K562 (cell line): ENCODE measurements at regions not wholly inside any gene's neighbourhood (a gene's known extent, or its start where the extent isn't known, plus 50 kb on each side); places are given as distances from the start of the nearest gene placed in this dataset.

Experiments
- ARID4B ChIP-seq: sonication (generic); formaldehyde crosslinking; IDR thresholded peaks from 2 replicates; pipeline ENCODE4 v1.8.0; 2022; ENCODE audit warnings: mild to moderate bottlenecking, missing genetic modification reagents
- CTCF ChIP-seq, 3 experiments: IDR thresholded peaks in 2 of 3; conservative IDR thresholded peaks in 1 of 3; 2 replicates each; pipeline ENCODE4 v1.5.1; 2011 to 2012; ENCODE audit warnings: low read length in 3 of 3, mild to moderate bottlenecking in 3 of 3, control low read depth in 2 of 3, improper control_type of control experiment in 1 of 3, inconsistent platforms in 1 of 3, low read depth in 1 of 3, mixed read lengths in 1 of 3, moderate library complexity in 1 of 3; ENCODE audit not compliant: insufficient read depth in 2 of 3
- ETV6 ChIP-seq, 3 experiments: fragments of 150-350 bp in 1 of 3; sonication (generic) in 1 of 3; formaldehyde crosslinking in 1 of 3; IDR thresholded peaks; 2 replicates each; pipeline versions ENCODE4 v1.6.1 to v1.8.0; 2014 to 2022; ENCODE audit warnings: borderline replicate concordance in 2 of 3, low read depth in 2 of 3, antibody characterized with exemption in 1 of 3, low read length in 1 of 3, mild to moderate bottlenecking in 1 of 3, missing genetic modification reagents in 1 of 3
- JUND ChIP-seq, 2 experiments: IDR thresholded peaks; 2 replicates in 1 of 2; 3 replicates in 1 of 2; pipeline ENCODE4 v1.6.1; 2011; ENCODE audit warnings: borderline replicate concordance in 2 of 2, low read depth in 2 of 2, low read length in 2 of 2, improper control_type of control experiment in 1 of 2, missing biosample characterization in 1 of 2, missing genetic modification characterization in 1 of 2, missing genetic modification reagents in 1 of 2
- MCM2 ChIP-seq: fragments of 450-650 bp; IDR thresholded peaks from 2 replicates; pipeline ENCODE4 v1.6.1; 2017; ENCODE audit warnings: low read depth, mild to moderate bottlenecking
- NBN ChIP-seq: fragments of 450-650 bp; IDR thresholded peaks from 2 replicates; pipeline ENCODE4 v1.6.1; 2016; ENCODE audit warnings: low read depth, mild to moderate bottlenecking
- POU5F1 ChIP-seq: fragments of 150-350 bp; IDR thresholded peaks from 2 replicates; pipeline ENCODE4 v1.6.1; 2014; ENCODE audit warnings: borderline replicate concordance, low read length, low read depth, mild to moderate bottlenecking; ENCODE audit not compliant: partially characterized antibody
- PTBP1 ChIP-seq: fragments of 200-400 bp; formaldehyde crosslinking; IDR thresholded peaks from 2 replicates; pipeline ENCODE4 v1.6.1; 2017; ENCODE audit warnings: low read depth, low read length
- RFX5 ChIP-seq: IDR thresholded peaks from 2 replicates; pipeline ENCODE4 v1.6.1; 2011; ENCODE audit warnings: low read depth, mild to moderate bottlenecking, improper control_type of control experiment, low read length
- UBTF ChIP-seq, 2 experiments: IDR thresholded peaks; 2 replicates each; pipeline ENCODE4 v1.6.1; 2012; ENCODE audit warnings: improper control_type of control experiment in 2 of 2, low read depth in 2 of 2, low read length in 2 of 2, borderline replicate concordance in 1 of 2
- ZBTB49 ChIP-seq: sonication (generic); formaldehyde crosslinking; IDR thresholded peaks from 2 replicates; pipeline ENCODE4 v1.8.0; 2022; ENCODE audit warnings: missing genetic modification reagents, mild to moderate bottlenecking, borderline replicate concordance
- ZKSCAN3 ChIP-seq: fragments of 250-450 bp; sonication (Bioruptor Pico); IDR thresholded peaks from 2 replicates; pipeline ENCODE4 v1.4.0; 2020
- ZNF431 ChIP-seq: sonication (generic); formaldehyde crosslinking; IDR thresholded peaks from 2 replicates; pipeline ENCODE4 v1.8.0; 2022; ENCODE audit warnings: mild to moderate bottlenecking, missing genetic modification reagents

GRCh38 chr11:90874281-90874680 lies 651.4 kb upstream of the CHORDC1 start:
- TF ChIP-seq UBTF (IDR thresholded peaks at IDR 0.05; ENCODE audit: borderline replicate concordance in 1 of 2, low read depth in 2 of 2, low read length in 2 of 2) = no peak
- TF ChIP-seq ARID4B (CRISPR knock-in tag) = no peak
- TF ChIP-seq ETV6 (IDR thresholded peaks at IDR 0.05; ENCODE audit: borderline replicate concordance in 1 of 2, low read depth in 2 of 2, low read length in 1 of 2) = no peak
- no peak for TF ChIP-seq ETV6 (CRISPR knock-in tag; IDR thresholded peaks at IDR 0.05; ENCODE audit: borderline replicate concordance)
- no peak for TF ChIP-seq PTBP1
- no peak for TF ChIP-seq RFX5
- no peak for TF ChIP-seq POU5F1
- TF ChIP-seq NBN = no peak
- TF ChIP-seq JUND (IDR thresholded peaks at IDR 0.05; ENCODE audit: borderline replicate concordance, low read depth, low read length) = no peak
- no peak for TF ChIP-seq JUND (tag; IDR thresholded peaks at IDR 0.05; ENCODE audit: borderline replicate concordance, low read depth, low read length)
- no peak for TF ChIP-seq CTCF (IDR thresholded peaks at IDR 0.05 in 2 of 3, conservative IDR thresholded peaks at IDR 0.05 in 1 of 3; ENCODE audit: insufficient read depth in 2 of 3, low read depth in 1 of 3, low read length in 3 of 3)
- TF ChIP-seq ZBTB49 (CRISPR knock-in tag) = no peak
- no peak for TF ChIP-seq ZNF431
- no peak for TF ChIP-seq ZKSCAN3 (CRISPR knock-in tag)
- no peak for TF ChIP-seq MCM2
